Liver (tissue), 3 donors: ENCODE measurements at regions not wholly inside any gene's neighbourhood (a gene's known extent, or its start where the extent isn't known, plus 50 kb on each side); places are given as distances from the start of the nearest gene placed in this dataset.

Experiments used
- ATF3 ChIP-seq: IDR thresholded peaks from 2 replicates; pipeline ENCODE4 v1.6.1; 2016; ENCODE audit warnings: antibody characterized with exemption
- CTCF ChIP-seq: fragments of 150-350 bp; IDR thresholded peaks from 2 replicates; pipeline ENCODE4 v1.5.1; 2017; ENCODE audit warnings: improper control_type of control experiment, low read depth, low read length; ENCODE audit not compliant: missing input control
- EGR1 ChIP-seq, 2 donors: IDR thresholded peaks; 2 replicates each; pipeline ENCODE4 v1.6.1; 2016 to 2018; ENCODE audit warnings: antibody characterized with exemption in 2 of 2, low read depth in 2 of 2
- FOXA1 ChIP-seq: IDR thresholded peaks from 2 replicates; pipeline ENCODE4 v1.6.1; 2016; ENCODE audit warnings: antibody characterized with exemption
- GABPA ChIP-seq, 2 donors: IDR thresholded peaks in 1 of 2; conservative IDR thresholded peaks in 1 of 2; 2 replicates each; pipeline ENCODE4 v1.6.1; 2016; ENCODE audit warnings: antibody characterized with exemption in 2 of 2, mild to moderate bottlenecking in 1 of 2, moderate library complexity in 1 of 2
- HNF4A ChIP-seq, 2 donors: conservative IDR thresholded peaks; 2 replicates each; pipeline ENCODE4 v1.6.1; 2016; ENCODE audit warnings: antibody characterized with exemption in 2 of 2, mild to moderate bottlenecking in 2 of 2
- JUND ChIP-seq, 2 donors: IDR thresholded peaks; 2 replicates each; pipeline ENCODE4 v1.6.1; 2016; ENCODE audit warnings: antibody characterized with exemption in 2 of 2
- MAX ChIP-seq: IDR thresholded peaks from 2 replicates; pipeline ENCODE4 v1.6.1; 2016; ENCODE audit warnings: antibody characterized with exemption
- RAD21 ChIP-seq, 2 donors: IDR thresholded peaks; 2 replicates each; pipeline ENCODE4 v1.6.1; 2016; ENCODE audit warnings: antibody characterized with exemption in 2 of 2, mild to moderate bottlenecking in 2 of 2
- REST ChIP-seq: IDR thresholded peaks from 2 replicates; pipeline ENCODE4 v1.6.1; 2016; ENCODE audit warnings: antibody characterized with exemption, mild to moderate bottlenecking
- RXRA ChIP-seq, 2 donors: IDR thresholded peaks; 2 replicates each; pipeline ENCODE4 v1.6.1; 2017 to 2018; ENCODE audit warnings: antibody characterized with exemption in 2 of 2, mild to moderate bottlenecking in 1 of 2
- TAF1 ChIP-seq: conservative IDR thresholded peaks from 2 replicates; pipeline ENCODE4 v1.6.1; 2016; ENCODE audit warnings: antibody characterized with exemption, mild to moderate bottlenecking
- YY1 ChIP-seq: IDR thresholded peaks from 2 replicates; pipeline ENCODE4 v1.6.1; 2016; ENCODE audit warnings: antibody characterized with exemption, mild to moderate bottlenecking
- donor health status: healthy.
- donor health status: healthy.

GRCh38 chr18:44425161-44425560, 255.5 kb upstream of the SETBP1 start:
- no peak for TF ChIP-seq REST
- TF ChIP-seq MAX, result no peak
- no peak for TF ChIP-seq EGR1 (IDR thresholded peaks at IDR 0.05; ENCODE audit: low read depth in 2 of 2)
- TF ChIP-seq CTCF, result no peak
- TF ChIP-seq GABPA (IDR thresholded peaks at IDR 0.05 in 1 of 2, conservative IDR thresholded peaks at IDR 0.05 in 1 of 2), result no peak
- no peak for TF ChIP-seq HNF4A (conservative IDR thresholded peaks at IDR 0.05)
- TF ChIP-seq TAF1, result no peak
- TF ChIP-seq RAD21 (IDR thresholded peaks at IDR 0.05), result no peak
- TF ChIP-seq RXRA (IDR thresholded peaks at IDR 0.05), result no peak
- no peak for TF ChIP-seq JUND (IDR thresholded peaks at IDR 0.05)
- no peak for TF ChIP-seq YY1
- TF ChIP-seq FOXA1, result no peak
- no peak for TF ChIP-seq ATF3
